OCI-LY7 (cell line): ENCODE measurements at regions not wholly inside any gene's neighbourhood (a gene's known extent, or its start where the extent isn't known, plus 50 kb on each side); places are given as distances from the start of the nearest gene placed in this dataset.

Experiments
- BruUV-seq: library from RNA; stranded (reverse); fragments of 400-500 nt; replicated peaks from 2 replicates; lab custom pipeline; 2021; lab: Mats Ljungman, UMichigan
- CTCF ChIA-PET: fragments of 300-600 bp; sonication (Branson Sonifier 250); formaldehyde crosslinking; loops from one replicate; lab custom pipeline; 2022; ENCODE audit warnings: antibody characterized with exemption; ENCODE audit not compliant: unreplicated experiment; lab: Charles Lee
- POLR2A ChIA-PET: fragments of 300-600 bp; sonication (Branson Sonifier 250); formaldehyde crosslinking; loops from one replicate; lab custom pipeline; 2022; ENCODE audit warnings: antibody characterized with exemption; lab: Charles Lee
- DNase-seq: peaks from one replicate; pipeline ENCODE4 v3.0.0-alpha.2; 2015; ENCODE audit warnings: low spot score
- H2AFZ ChIP-seq: fragments of 200-600 bp; sonication (generic), shearing (Covaris generic); 2 replicates; pipeline ENCODE4 v1.6.1; 2014; ENCODE audit warnings: mild to moderate bottlenecking, antibody characterized with exemption, low read length, moderate library complexity
- H3K27ac ChIP-seq: fragments of 200-600 bp; sonication (generic); 2 replicates; pipeline ENCODE4 v1.5.1; 2014; ENCODE audit warnings: mixed run types, low read depth, mild to moderate bottlenecking, moderate library complexity, low read length, inconsistent platforms; ENCODE audit not compliant: poor library complexity, severe bottlenecking
- H3K36me3 ChIP-seq: fragments of 200-600 bp; sonication (generic); 2 replicates; pipeline ENCODE4 v1.6.1; 2014; ENCODE audit warnings: mild to moderate bottlenecking, antibody characterized with exemption, low read length, moderate library complexity, mixed read lengths; ENCODE audit not compliant: insufficient read depth
- H3K4me1 ChIP-seq: fragments of 200-600 bp; sonication (generic); 2 replicates; pipeline ENCODE4 v1.5.1; 2014; ENCODE audit warnings: mild to moderate bottlenecking, low read length; ENCODE audit not compliant: insufficient read depth, poor library complexity, severe bottlenecking
- H3K4me2 ChIP-seq: fragments of 200-600 bp; sonication (generic); 2 replicates; pipeline ENCODE4 v1.6.1; 2014; ENCODE audit warnings: mild to moderate bottlenecking, low read length
- H3K4me3 ChIP-seq: fragments of 200-600 bp; sonication (generic); 2 replicates; pipeline ENCODE4 v1.5.1; 2014; ENCODE audit warnings: mild to moderate bottlenecking, low read depth, low read length; ENCODE audit not compliant: poor library complexity, severe bottlenecking
- H3K79me2 ChIP-seq: fragments of 200-600 bp; sonication (generic); 2 replicates; pipeline ENCODE4 v1.6.1; 2016; ENCODE audit warnings: low read depth, mild to moderate bottlenecking, low read length, moderate library complexity, mixed read lengths; ENCODE audit not compliant: insufficient read depth
- H3K9me2 ChIP-seq: fragments of 200-600 bp; sonication (generic); 2 replicates; pipeline ENCODE4 v1.6.1; 2016; ENCODE audit warnings: mild to moderate bottlenecking, low read length, mixed read lengths; ENCODE audit not compliant: insufficient read depth
- H3K9me3 ChIP-seq: fragments of 200-600 bp; sonication (generic); 2 replicates; pipeline ENCODE4 v1.6.1; 2014; ENCODE audit warnings: mild to moderate bottlenecking, mixed run types, low read length, mixed read lengths
- H4K20me1 ChIP-seq: fragments of 200-600 bp; sonication (generic); 2 replicates; pipeline ENCODE4 v1.6.1; 2014; ENCODE audit warnings: mild to moderate bottlenecking, antibody characterized with exemption, low read length, moderate library complexity, mixed read lengths; ENCODE audit not compliant: insufficient read depth
- EZH2phosphoT487 ChIP-seq: fragments of 200-600 bp; sonication (generic); IDR thresholded peaks from 2 replicates; pipeline ENCODE4 v1.6.1; 2018; ENCODE audit warnings: low read depth, borderline replicate concordance, mild to moderate bottlenecking, mixed run types, antibody characterized with exemption, low read length, moderate library complexity, mixed read lengths
- intact Hi-C: fragments of 100-400 bp; cut with micrococcal nuclease; formaldehyde crosslinking; loops from one replicate; pipeline ENCODE4 v1.10.0; 2022; ENCODE audit not compliant: unreplicated experiment
- TF ChIP-seq, protein P1 (sequence below): fragments of 200-600 bp; sonication (generic); conservative IDR thresholded peaks from 2 replicates; pipeline ENCODE4 v1.5.1; 2014; ENCODE audit warnings: mild to moderate bottlenecking, antibody characterized with exemption, low read length, moderate library complexity, mixed read lengths

DNA sequence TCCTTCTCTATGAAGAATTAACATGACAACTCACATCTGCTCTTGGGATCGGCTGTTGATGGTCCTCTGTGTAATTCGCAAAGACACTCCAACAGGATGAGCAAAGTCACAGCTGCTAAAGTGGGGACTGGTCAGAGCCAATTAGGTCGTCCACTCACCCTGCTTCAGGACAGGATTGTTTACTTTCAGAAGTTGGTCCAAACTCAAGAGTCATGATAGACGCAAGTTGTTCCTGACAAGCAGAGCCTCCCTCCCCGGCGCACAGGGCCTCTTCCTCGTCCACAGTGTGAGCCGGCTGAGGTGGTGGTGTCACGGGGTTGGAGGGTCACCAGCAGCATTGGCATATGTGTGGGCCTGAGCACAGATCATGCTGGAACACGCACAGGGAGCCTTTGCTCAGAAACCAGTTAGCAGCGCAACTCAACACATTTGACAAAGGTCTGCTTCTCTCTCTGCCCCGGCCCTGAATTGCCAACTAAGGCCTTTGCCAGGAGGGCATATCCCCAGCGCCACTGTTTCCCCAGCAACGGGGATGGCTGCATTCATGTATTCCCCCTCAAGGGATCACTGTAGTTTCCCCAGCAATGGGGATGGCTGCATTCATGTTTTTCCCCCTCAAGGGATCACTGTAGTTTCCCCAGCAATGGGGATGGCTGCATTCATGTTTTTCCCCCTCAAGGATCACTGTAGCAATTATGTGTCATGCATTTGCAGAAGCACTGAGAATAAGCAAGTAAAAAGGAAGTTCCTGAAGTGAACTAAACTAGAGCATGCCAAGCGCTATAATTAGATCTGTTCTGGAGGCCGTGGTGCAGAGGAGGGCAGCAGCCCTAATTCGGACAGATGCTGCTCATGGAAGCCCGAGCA is 111.7 kb downstream of the THBS2 start:
- H3K4me1 ChIP-seq, result no peaks in the 10 kb centered on the region
- no peaks in the 10 kb centered on the region for H3K36me3 ChIP-seq
- H4K20me1 ChIP-seq, result no peaks in the 10 kb centered on the region
- no TSS peak for BruUV-seq
- no peak overlapping the region for H2AFZ ChIP-seq
- TF ChIP-seq EZH2phosphoT487, result no peak
- TF ChIP-seq, protein P1, sequence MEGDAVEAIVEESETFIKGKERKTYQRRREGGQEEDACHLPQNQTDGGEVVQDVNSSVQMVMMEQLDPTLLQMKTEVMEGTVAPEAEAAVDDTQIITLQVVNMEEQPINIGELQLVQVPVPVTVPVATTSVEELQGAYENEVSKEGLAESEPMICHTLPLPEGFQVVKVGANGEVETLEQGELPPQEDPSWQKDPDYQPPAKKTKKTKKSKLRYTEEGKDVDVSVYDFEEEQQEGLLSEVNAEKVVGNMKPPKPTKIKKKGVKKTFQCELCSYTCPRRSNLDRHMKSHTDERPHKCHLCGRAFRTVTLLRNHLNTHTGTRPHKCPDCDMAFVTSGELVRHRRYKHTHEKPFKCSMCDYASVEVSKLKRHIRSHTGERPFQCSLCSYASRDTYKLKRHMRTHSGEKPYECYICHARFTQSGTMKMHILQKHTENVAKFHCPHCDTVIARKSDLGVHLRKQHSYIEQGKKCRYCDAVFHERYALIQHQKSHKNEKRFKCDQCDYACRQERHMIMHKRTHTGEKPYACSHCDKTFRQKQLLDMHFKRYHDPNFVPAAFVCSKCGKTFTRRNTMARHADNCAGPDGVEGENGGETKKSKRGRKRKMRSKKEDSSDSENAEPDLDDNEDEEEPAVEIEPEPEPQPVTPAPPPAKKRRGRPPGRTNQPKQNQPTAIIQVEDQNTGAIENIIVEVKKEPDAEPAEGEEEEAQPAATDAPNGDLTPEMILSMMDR, result no peak
- H3K9me2 ChIP-seq, result no peaks in the 10 kb centered on the region
- H3K9me3 ChIP-seq, result no peaks in the 10 kb centered on the region
- intact Hi-C loops, result no loop called here
- POLR2A ChIA-PET, result interaction anchor here (0.5 kb wide), 1 partner anchor 15 kb away, joined by 3 read pairs; no protein-coding TSS in a partner anchor
- H3K4me3 ChIP-seq, result no peak overlapping the region
- no peaks in the 10 kb centered on the region for H3K79me2 ChIP-seq
- no peak for DNase-seq
- H3K4me2 ChIP-seq, result no peak overlapping the region
- CTCF ChIA-PET, result no interaction called here
- no peak overlapping the region for H3K27ac ChIP-seq

DNA sequence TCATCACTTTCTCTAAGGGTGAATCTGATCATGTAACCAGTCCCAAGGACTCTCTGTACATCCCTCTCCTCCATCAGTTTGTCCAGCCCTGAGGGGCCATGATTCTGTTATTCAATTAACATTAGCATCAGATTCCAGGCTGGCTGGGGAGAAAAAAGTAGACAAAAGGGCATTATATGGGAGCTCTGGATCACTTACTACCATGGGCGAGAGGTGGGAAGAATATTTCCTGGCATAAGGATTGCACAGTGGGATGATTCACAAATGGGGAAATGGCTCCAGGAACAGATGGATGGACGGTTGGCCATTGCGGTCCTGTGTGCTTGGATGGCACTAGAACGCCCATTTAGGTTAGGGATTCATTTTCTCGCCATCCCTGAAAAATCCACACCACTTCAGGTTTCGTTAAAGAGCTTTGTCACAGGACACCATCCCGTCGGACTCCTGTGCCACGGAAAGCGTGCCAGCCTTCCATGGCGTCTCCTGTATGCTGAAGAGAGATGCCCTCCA is 112.6 kb downstream of the THBS2 start:
- ChIA-PET POLR2A (interaction anchor here (0.5 kb wide), 1 partner anchor 16 kb away, joined by 3 read pairs; no protein-coding TSS in a partner anchor), CTCF (no interaction called here)
- H3K4me1 ChIP-seq, result no peaks in the 10 kb centered on the region
- H3K27ac ChIP-seq, result no peak overlapping the region
- no peaks in the 10 kb centered on the region for H3K36me3 ChIP-seq
- no peak overlapping the region for H2AFZ ChIP-seq
- intact Hi-C loops, result no loop called here
- no peak overlapping the region for H3K4me2 ChIP-seq
- no peaks in the 10 kb centered on the region for H4K20me1 ChIP-seq
- no TSS peak for BruUV-seq
- no peaks in the 10 kb centered on the region for H3K9me3 ChIP-seq
- no peak for TF ChIP-seq EZH2phosphoT487
- TF ChIP-seq, protein P1, result no peak
- H3K4me3 ChIP-seq, result no peak overlapping the region
- no peak for DNase-seq
- no peaks in the 10 kb centered on the region for H3K79me2 ChIP-seq
- H3K9me2 ChIP-seq, result no peaks in the 10 kb centered on the region
